ENCODE measurements at regions not wholly inside any gene's neighbourhood (a gene's known extent, or its start where the extent isn't known, plus 50 kb on each side); places are given as distances from the start of the nearest gene placed in this dataset.

DNA sequence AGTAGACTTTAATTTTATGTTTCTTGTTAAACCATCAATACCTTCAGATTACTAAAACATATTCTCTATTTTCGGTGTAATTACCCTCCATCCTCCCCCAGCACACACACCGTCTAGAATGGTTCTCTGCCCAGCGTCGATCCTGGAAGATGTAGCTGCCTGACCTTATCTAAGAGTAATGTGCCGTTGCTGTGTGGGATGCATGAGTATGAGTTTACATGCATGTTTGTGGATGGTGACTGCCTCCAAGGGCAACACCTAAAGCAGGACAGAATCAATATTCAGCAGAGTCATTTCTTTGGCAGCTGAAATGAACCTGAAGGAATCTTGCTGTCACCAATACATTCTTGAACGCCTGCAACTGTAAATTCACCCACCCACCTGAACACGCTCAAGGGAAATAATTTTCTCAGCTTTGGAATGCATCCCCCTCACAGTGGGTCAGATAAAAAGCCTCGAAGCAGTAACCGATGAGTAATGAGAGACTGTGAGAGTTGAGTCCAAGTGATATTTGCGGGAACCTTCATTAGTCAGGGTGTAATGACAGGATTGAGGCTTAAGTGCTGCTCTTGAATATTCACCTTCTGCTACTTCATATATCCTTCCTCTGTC is 155.8 kb upstream of the RND3 start:
- no peaks in the 10 kb centered on the region for H3K9me3 ChIP-seq
- no peak for DNase-seq
- no peak overlapping the region for H3K4me3 ChIP-seq
- intact Hi-C loops (cut with DNase I, micrococcal nuclease): no loop called here
- no peaks in the 10 kb centered on the region for H3K4me1 ChIP-seq (ENCODE audit: low read depth)
- TF ChIP-seq, protein P1, sequence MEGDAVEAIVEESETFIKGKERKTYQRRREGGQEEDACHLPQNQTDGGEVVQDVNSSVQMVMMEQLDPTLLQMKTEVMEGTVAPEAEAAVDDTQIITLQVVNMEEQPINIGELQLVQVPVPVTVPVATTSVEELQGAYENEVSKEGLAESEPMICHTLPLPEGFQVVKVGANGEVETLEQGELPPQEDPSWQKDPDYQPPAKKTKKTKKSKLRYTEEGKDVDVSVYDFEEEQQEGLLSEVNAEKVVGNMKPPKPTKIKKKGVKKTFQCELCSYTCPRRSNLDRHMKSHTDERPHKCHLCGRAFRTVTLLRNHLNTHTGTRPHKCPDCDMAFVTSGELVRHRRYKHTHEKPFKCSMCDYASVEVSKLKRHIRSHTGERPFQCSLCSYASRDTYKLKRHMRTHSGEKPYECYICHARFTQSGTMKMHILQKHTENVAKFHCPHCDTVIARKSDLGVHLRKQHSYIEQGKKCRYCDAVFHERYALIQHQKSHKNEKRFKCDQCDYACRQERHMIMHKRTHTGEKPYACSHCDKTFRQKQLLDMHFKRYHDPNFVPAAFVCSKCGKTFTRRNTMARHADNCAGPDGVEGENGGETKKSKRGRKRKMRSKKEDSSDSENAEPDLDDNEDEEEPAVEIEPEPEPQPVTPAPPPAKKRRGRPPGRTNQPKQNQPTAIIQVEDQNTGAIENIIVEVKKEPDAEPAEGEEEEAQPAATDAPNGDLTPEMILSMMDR (IDR thresholded peaks at IDR 0.05): no peak
- ATAC-seq: no peak
- H3K36me3 ChIP-seq (ENCODE audit: low read depth): no peaks in the 10 kb centered on the region

DNA sequence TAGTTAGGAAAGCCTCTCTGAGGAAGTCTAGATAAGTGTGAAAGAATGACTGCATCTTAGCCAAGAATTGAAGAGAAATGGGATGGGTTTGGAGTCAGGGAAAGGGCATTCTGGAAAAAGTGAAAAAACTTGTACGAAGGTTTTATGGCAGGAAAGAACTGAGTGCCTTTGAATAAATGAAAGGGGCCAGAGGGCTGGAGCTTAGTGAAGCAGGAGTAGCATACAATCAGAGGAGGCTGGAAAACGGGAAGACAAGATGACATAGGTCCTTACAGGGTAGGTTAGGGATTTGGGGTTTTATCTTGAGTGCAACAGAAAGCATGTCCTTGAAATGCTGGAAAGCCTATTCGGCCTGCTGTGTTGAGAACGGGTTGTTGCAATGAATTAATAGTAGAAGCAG is 152.6 kb upstream of the RND3 start:
- ATAC-seq (no peak), DNase-seq (no peak)
- H3K4me1 ChIP-seq (ENCODE audit: low read depth): no peaks in the 10 kb centered on the region
- no peak overlapping the region for H3K4me3 ChIP-seq
- intact Hi-C loops (cut with DNase I, micrococcal nuclease): no loop called here
- TF ChIP-seq, protein P1 (IDR thresholded peaks at IDR 0.05): no peak
- no peaks in the 10 kb centered on the region for H3K36me3 ChIP-seq (ENCODE audit: low read depth)
- no peaks in the 10 kb centered on the region for H3K9me3 ChIP-seq

DNA sequence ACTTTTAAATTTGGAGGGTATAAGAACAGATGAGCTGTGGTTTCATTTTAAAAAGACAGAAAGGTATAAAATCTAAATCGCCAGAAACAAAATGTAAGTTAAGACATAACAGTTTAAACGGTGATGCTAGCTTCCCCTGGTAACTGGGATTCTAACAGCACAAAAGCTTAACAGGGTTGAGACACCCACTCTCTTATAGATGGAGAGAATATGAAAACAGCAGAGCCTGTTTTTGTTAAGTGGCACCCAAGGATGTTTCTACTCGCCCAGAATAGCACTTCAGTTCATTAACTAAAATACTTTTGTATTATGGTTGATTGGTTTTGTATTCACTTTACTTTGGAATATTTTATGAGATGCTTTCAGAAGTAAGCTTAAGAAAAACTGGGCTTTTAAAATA is 151.9 kb upstream of the RND3 start:
- Histone ChIP-seq H3K36me3 (ENCODE audit: low read depth) (no peaks in the 10 kb centered on the region), H3K4me1 (ENCODE audit: low read depth) (no peaks in the 10 kb centered on the region), H3K4me3 (no peak overlapping the region), H3K9me3 (no peaks in the 10 kb centered on the region)
- no peak for DNase-seq
- TF ChIP-seq, protein P1 (IDR thresholded peaks at IDR 0.05): no peak
- intact Hi-C loops (cut with DNase I, micrococcal nuclease): no loop called here
- no peak for ATAC-seq

DNA sequence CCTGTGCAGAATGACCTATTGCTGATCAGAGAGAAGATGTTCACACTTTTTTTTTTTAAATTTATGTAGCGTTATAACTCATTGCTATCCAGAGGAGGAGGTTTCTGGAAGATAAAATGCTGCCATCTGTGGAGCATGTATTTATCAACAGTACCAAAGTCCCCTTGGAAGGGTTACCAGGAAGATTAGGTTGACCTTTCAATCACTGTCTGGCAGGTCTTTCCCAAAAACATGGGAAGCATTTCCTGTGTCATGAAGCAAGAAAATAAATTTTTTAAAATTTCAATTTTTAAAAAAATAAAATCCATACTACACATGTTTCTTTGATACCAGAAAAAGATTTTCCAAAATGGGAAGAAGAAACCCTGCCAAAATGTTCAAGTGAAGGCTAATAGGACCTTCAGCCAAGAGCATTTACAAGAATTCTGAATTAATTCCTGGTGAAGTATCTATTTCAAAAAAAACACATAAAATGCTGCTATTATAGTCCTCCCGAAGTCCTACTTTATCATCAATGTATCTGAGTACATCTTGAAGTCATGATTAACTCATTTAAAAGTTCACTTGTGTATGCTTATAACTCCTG is 143.9 kb upstream of the RND3 start:
- Histone ChIP-seq H3K4me3 (no peak overlapping the region), H3K4me1 (ENCODE audit: low read depth) (no peaks in the 10 kb centered on the region), H3K9me3 (no peaks in the 10 kb centered on the region), H3K36me3 (ENCODE audit: low read depth) (no peaks in the 10 kb centered on the region)
- ATAC-seq (no peak), DNase-seq (no peak)
- intact Hi-C loops (cut with DNase I, micrococcal nuclease): no loop called here
- TF ChIP-seq, protein P1 (IDR thresholded peaks at IDR 0.05): no peak

DNA sequence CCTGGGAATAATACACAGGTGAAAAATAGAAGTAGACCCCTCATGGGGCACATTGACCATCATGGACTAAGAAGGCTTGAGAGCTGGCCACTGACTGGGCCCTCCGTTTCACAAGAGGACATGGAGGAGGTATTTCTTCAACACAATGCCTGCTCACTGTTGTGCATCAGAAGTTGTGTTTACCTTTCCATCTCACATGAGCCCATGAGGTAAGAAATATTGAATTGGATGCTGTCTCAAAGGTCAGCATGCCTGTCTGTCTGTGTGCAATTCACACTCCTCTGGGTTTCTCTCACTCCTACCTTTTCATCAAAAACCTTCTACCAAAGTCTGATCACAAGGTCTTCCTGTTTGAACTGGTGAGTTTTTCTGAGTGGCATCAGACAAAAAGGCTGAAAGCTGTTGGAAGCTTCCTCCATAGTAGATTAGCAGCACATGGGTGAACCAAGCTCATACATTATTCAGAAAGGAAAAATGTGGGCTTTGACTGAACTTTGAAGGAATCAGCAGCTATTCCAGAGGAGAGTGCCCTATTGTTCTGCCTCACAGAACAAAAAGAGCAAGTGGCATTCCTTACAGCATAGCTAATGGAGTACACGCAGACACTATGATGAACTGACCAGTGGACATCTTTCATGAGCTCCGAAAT is 143.2 kb upstream of the RND3 start:
- ATAC-seq: no peak

More for the DNA sequence above, 143.2 kb upstream of the RND3 start:
- TF ChIP-seq, protein P1 (IDR thresholded peaks at IDR 0.05): no peak
- intact Hi-C loops (cut with DNase I, micrococcal nuclease): no loop called here
- Histone ChIP-seq H3K4me3 (no peak overlapping the region), H3K9me3 (no peaks in the 10 kb centered on the region), H3K4me1 (ENCODE audit: low read depth) (no peaks in the 10 kb centered on the region), H3K36me3 (ENCODE audit: low read depth) (no peaks in the 10 kb centered on the region)
- no peak for DNase-seq

Measured in mucosa of descending colon (tissue), 3 donors.